ENCODE measurements at regions not wholly inside any gene's neighbourhood (a gene's known extent, or its start where the extent isn't known, plus 50 kb on each side); places are given as distances from the start of the nearest gene placed in this dataset.

GRCh38 chr18:51287818-51288508 is 90.5 kb upstream of the MEX3C start:
- TF ChIP-seq CTCF (conservative IDR thresholded peaks at IDR 0.05): no peak
- no peak for TF ChIP-seq ZFX (IDR thresholded peaks at IDR 0.05)

Measured in C4-2B (cell line).